Retinal pigment epithelial cell (primary cell): ENCODE measurements at regions not wholly inside any gene's neighbourhood (a gene's known extent, or its start where the extent isn't known, plus 50 kb on each side); places are given as distances from the start of the nearest gene placed in this dataset.

Experiments used
- DNase-seq: peaks from one replicate; pipeline ENCODE4 v3.0.0-alpha.2; 2010; ENCODE audit warnings: low read depth
- H3K4me3 ChIP-seq: 2 replicates; pipeline ENCODE4 v1.5.1; 2011; ENCODE audit warnings: mild to moderate bottlenecking, low read length, control low read depth, moderate library complexity
- CTCF ChIP-seq: conservative IDR thresholded peaks from 2 replicates; pipeline ENCODE4 v1.5.1; 2011; ENCODE audit warnings: low read depth, low read length, control low read depth, inconsistent platforms

GRCh38 chr4:127425202-127425845 is 207.4 kb upstream of the INTU start:
- no peak overlapping the region for H3K4me3 ChIP-seq
- no peak for DNase-seq
- TF ChIP-seq CTCF: no peak

- DNase-seq: no peak
- no peak for TF ChIP-seq CTCF
- no peak overlapping the region for H3K4me3 ChIP-seq
Observed at GRCh38 chr4:127425851-127426250, 206.9 kb upstream of the INTU start.

- H3K4me3 ChIP-seq: no peak overlapping the region
- TF ChIP-seq CTCF: no peak
- DNase-seq: no peak
Observed at GRCh38 chr4:127441571-127441970, 191.2 kb upstream of the INTU start.

GRCh38 chr4:127445471-127445870 is 187.3 kb upstream of the INTU start:
- no peak overlapping the region for H3K4me3 ChIP-seq
- no peak for TF ChIP-seq CTCF

GRCh38 chr4:127446427-127446885 is 186.3 kb upstream of the INTU start:
- no peak overlapping the region for H3K4me3 ChIP-seq
- TF ChIP-seq CTCF: no peak
- no peak for DNase-seq

More at GRCh38 chr4:127445471-127445870, 187.3 kb upstream of the INTU start:
- no peak for DNase-seq

GRCh38 chr4:127448986-127449385 is 183.8 kb upstream of the INTU start:
- H3K4me3 ChIP-seq: no peak overlapping the region
- no peak for TF ChIP-seq CTCF
- DNase-seq: no peak

GRCh38 chr4:127449449-127449848 is 183.3 kb upstream of the INTU start:
- no peak for TF ChIP-seq CTCF
- no peak overlapping the region for H3K4me3 ChIP-seq
- no peak for DNase-seq
